Vagina (tissue), 2 donors: ENCODE measurements at regions not wholly inside any gene's neighbourhood (a gene's known extent, or its start where the extent isn't known, plus 50 kb on each side); places are given as distances from the start of the nearest gene placed in this dataset.
A peak's percentile ranks its signal among the peaks of the same experiment; 100 is the strongest.

ENCODE experiments used
- DNase-seq, 2 donors: peaks; one replicate each; pipeline ENCODE4 v3.0.0-alpha.2; 2017; ENCODE audit errors: extremely low spot score in 2 of 2
- H3K27ac ChIP-seq: fragments of 200-600 bp; sonication (generic); one replicate; pipeline ENCODE4 v1.5.1; 2019
- H3K27me3 ChIP-seq: fragments of 200-600 bp; sonication (generic); one replicate; pipeline ENCODE4 v1.5.1; 2019
- H3K36me3 ChIP-seq, 2 donors: fragments of 200-600 bp; sonication (generic); one replicate each; pipeline ENCODE4 v1.5.1; 2017 to 2019
- H3K4me1 ChIP-seq: fragments of 200-600 bp; sonication (generic); one replicate; pipeline ENCODE4 v1.5.1; 2019
- H3K4me3 ChIP-seq, 2 donors: fragments of 200-600 bp; sonication (generic); 1 replicate in 1 of 2; 2 replicates in 1 of 2; pipeline ENCODE4 v1.5.1; 2016 to 2019
- H3K9me3 ChIP-seq: fragments of 200-600 bp; sonication (generic); one replicate; pipeline ENCODE4 v1.5.1; 2019
- POLR2A ChIP-seq, 2 donors: fragments of 450-650 bp; IDR thresholded peaks; one replicate each; pipeline ENCODE4 v1.6.1; 2017; ENCODE audit warnings: antibody characterized with exemption in 2 of 2, mild to moderate bottlenecking in 2 of 2, moderate library complexity in 2 of 2
- POLR2AphosphoS5 ChIP-seq, 2 donors: sonication (generic); formaldehyde crosslinking; IDR thresholded peaks; one replicate each; pipeline ENCODE4 v1.9.0; 2017; ENCODE audit warnings: antibody characterized with exemption in 2 of 2, mild to moderate bottlenecking in 2 of 2, low read depth in 1 of 2; ENCODE audit not compliant: insufficient read depth in 1 of 2
- intact Hi-C: fragments of 100-400 bp; cut with DNase I; formaldehyde crosslinking; loops from one replicate; pipeline ENCODE4 v1.15.1; 2023
- TF ChIP-seq, protein P1 (sequence below), 3 experiments: fragments of 450-650 bp in 2 of 3; fragments of 200-600 bp in 1 of 3; sonication (generic) in 1 of 3; IDR thresholded peaks; one replicate each; pipeline ENCODE4 v1.5.1; 2017 to 2019; ENCODE audit warnings: antibody characterized with exemption in 3 of 3, mild to moderate bottlenecking in 2 of 3, moderate library complexity in 2 of 3

DNA sequence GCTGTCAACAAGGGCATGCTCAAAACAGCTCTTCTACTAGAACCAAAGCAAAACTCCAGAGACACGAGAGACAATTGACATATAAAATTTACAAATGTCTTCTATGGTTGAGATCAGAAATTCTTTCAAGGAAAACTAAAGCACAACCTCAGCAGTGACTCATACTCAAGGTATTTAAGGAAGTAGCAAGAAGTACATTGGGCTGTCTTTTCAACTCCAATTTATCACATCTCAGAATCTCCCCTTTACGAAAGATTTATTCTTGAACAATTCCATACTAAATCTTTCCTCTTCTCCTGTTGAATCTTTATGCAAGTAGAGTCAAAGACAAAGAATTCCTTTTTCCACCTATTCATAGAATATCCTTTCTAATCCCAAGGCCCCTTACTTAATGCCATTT, 324.0 kb downstream of the IRS1 start:
- intact Hi-C loops: no loop called here

DNA sequence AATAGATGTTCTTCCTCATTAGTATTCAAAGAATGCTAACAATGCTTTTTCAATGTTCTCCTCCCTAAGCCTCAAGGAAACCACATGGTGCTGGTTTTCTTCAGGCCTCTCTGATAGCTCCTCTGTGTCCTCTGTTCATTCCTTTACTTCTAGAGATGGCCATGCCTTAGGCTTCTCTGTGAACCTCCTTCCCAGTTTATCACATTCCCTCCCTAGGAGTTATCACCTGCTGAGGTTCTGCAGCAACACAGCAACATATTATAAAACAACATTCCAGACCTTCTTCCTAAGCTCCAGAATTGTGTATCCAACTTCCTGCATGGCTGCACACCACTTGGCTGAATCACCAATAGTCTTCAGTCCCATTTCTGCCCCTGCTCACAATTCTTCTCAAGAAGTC, 325.5 kb downstream of the IRS1 start:
- Histone ChIP-seq H3K27ac (no peak overlapping the region), H3K4me3 (no peak overlapping the region), H3K9me3 (no peaks in the 10 kb centered on the region), H3K27me3 (no peaks in the 10 kb centered on the region), H3K4me1 (peaks cover 9% of the 10 kb centered on the region), H3K36me3 (no peaks in the 10 kb centered on the region)
- intact Hi-C loops: no loop called here
- DNase-seq: no peak
- TF ChIP-seq POLR2AphosphoS5 (IDR thresholded peaks at IDR 0.05; ENCODE audit: insufficient read depth in 1 of 2, low read depth in 1 of 2) (no peak), POLR2A (IDR thresholded peaks at IDR 0.05) (no peak)
- TF ChIP-seq, protein P1, sequence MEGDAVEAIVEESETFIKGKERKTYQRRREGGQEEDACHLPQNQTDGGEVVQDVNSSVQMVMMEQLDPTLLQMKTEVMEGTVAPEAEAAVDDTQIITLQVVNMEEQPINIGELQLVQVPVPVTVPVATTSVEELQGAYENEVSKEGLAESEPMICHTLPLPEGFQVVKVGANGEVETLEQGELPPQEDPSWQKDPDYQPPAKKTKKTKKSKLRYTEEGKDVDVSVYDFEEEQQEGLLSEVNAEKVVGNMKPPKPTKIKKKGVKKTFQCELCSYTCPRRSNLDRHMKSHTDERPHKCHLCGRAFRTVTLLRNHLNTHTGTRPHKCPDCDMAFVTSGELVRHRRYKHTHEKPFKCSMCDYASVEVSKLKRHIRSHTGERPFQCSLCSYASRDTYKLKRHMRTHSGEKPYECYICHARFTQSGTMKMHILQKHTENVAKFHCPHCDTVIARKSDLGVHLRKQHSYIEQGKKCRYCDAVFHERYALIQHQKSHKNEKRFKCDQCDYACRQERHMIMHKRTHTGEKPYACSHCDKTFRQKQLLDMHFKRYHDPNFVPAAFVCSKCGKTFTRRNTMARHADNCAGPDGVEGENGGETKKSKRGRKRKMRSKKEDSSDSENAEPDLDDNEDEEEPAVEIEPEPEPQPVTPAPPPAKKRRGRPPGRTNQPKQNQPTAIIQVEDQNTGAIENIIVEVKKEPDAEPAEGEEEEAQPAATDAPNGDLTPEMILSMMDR (IDR thresholded peaks at IDR 0.05): no peak

More for the DNA sequence above, 324.0 kb downstream of the IRS1 start:
- Histone ChIP-seq H3K27me3 (no peaks in the 10 kb centered on the region), H3K27ac (no peak overlapping the region), H3K9me3 (no peaks in the 10 kb centered on the region), H3K4me3 (no peak overlapping the region), H3K4me1 (peaks cover 9% of the 10 kb centered on the region), H3K36me3 (no peaks in the 10 kb centered on the region)
- TF ChIP-seq POLR2AphosphoS5 (IDR thresholded peaks at IDR 0.05; ENCODE audit: insufficient read depth in 1 of 2, low read depth in 1 of 2) (peak in 1 of 2 donors; percentile 25), POLR2A (IDR thresholded peaks at IDR 0.05) (no peak)
- DNase-seq: no peak

DNA sequence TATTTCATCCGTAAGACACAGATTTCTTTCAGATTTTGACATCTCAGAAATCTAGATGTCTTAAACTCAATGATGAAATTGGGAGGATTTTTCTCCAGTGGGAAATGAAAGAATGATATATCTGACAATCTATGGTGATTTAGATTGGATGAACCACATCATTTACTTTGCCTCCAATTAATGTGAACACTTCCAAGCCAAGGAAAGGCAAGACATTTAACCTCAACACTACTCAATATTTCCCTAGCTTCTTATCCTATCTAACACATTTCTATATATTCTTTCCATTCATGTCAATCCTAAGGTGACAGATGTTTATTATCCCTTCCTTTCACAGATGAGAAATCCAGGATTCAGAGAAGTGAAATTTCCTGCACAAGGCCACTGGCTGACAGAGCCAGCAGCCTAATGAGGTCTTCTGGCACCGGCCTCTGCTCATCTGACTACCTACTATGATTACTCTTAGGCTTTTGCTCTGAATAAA, 327.6 kb downstream of the IRS1 start:
- no peak for DNase-seq
- Histone ChIP-seq H3K36me3 (no peaks in the 10 kb centered on the region), H3K9me3 (no peaks in the 10 kb centered on the region), H3K4me3 (no peak overlapping the region), H3K27ac (no peak overlapping the region), H3K27me3 (no peaks in the 10 kb centered on the region), H3K4me1 (no peaks in the 10 kb centered on the region)
- intact Hi-C loops: no loop called here
- TF ChIP-seq POLR2AphosphoS5 (IDR thresholded peaks at IDR 0.05; ENCODE audit: insufficient read depth in 1 of 2, low read depth in 1 of 2): no peak
- TF ChIP-seq, protein P1 (IDR thresholded peaks at IDR 0.05): no peak
- TF ChIP-seq POLR2A (IDR thresholded peaks at IDR 0.05): no peak

DNA sequence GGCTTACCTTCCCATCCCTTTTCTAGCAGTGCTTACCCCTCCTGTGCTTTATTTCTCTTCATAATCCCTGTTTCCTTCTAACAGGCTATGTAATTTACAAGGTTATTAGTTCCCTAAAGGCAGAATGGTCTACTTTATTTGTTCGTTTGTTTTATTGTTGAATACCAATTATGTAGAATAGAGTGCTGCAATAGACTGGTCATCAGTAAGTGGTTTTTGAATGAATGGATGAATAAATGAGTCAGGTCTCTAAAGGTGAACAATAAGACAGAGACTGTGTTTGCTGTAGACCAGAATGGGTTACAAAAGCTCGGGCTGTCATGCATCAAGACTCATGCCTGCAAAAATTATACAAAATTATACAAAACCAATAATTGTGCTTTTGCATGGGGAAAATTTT, 332.0 kb downstream of the IRS1 start:
- Histone ChIP-seq H3K36me3 (no peaks in the 10 kb centered on the region), H3K4me1 (no peaks in the 10 kb centered on the region), H3K27me3 (no peaks in the 10 kb centered on the region), H3K27ac (no peak overlapping the region), H3K9me3 (no peaks in the 10 kb centered on the region), H3K4me3 (no peak overlapping the region)
- TF ChIP-seq, protein P1 (IDR thresholded peaks at IDR 0.05): no peak
- TF ChIP-seq POLR2AphosphoS5 (IDR thresholded peaks at IDR 0.05; ENCODE audit: insufficient read depth in 1 of 2, low read depth in 1 of 2) (no peak), POLR2A (IDR thresholded peaks at IDR 0.05) (no peak)
- intact Hi-C loops: no loop called here
- no peak for DNase-seq

DNA sequence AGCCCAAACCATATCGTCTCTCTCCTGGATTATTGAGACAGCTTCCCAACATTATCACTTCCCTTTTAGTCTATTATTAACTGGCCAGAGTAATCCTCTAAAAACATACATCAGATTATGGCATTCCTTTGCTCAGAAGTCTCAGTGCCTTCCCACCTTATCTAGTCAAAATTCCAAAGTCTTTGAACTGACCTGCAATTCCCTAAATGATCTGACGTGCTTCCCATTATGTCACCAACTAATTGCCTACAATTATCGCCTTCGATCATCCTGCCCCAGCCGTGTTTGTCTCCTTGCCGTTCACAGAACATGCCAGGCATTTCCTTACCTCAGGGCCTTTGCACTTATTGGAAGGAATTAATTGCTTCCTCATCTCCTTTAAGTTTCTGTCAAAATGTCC, 332.4 kb downstream of the IRS1 start:
- DNase-seq: no peak
- H3K9me3 ChIP-seq: no peaks in the 10 kb centered on the region
- H3K27ac ChIP-seq: no peak overlapping the region
- no peaks in the 10 kb centered on the region for H3K4me1 ChIP-seq
- no peaks in the 10 kb centered on the region for H3K27me3 ChIP-seq
- H3K36me3 ChIP-seq: no peaks in the 10 kb centered on the region
- no peak for TF ChIP-seq POLR2AphosphoS5 (IDR thresholded peaks at IDR 0.05; ENCODE audit: insufficient read depth in 1 of 2, low read depth in 1 of 2)
- intact Hi-C loops: no loop called here
- no peak overlapping the region for H3K4me3 ChIP-seq

DNA sequence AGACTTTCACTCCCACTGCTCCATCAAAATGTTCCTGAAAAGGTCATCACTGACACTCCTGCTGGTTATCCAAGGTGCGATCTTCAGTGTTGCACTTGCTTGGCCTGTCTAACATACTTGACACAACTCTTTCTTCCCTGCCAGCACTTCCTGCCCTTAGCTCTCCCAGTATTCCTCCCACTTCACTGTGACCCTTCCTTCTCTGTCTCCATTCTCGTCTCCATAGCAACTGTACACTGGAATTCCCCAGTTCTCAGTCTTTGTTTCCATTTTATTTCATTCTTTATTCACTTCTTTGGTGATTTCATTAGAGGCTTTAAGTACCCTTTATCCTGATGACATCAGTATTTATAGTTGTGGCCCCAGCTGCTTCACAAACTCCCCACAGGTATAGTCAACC, 333.0 kb downstream of the IRS1 start:
- TF ChIP-seq, protein P1 (IDR thresholded peaks at IDR 0.05): no peak
- TF ChIP-seq POLR2A (IDR thresholded peaks at IDR 0.05) (no peak), POLR2AphosphoS5 (IDR thresholded peaks at IDR 0.05; ENCODE audit: insufficient read depth in 1 of 2, low read depth in 1 of 2) (no peak)
- no peaks in the 10 kb centered on the region for H3K36me3 ChIP-seq
- no peak overlapping the region for H3K4me3 ChIP-seq
- H3K27ac ChIP-seq: no peak overlapping the region
- H3K4me1 ChIP-seq: no peaks in the 10 kb centered on the region
- H3K9me3 ChIP-seq: no peaks in the 10 kb centered on the region
- H3K27me3 ChIP-seq: no peaks in the 10 kb centered on the region
- DNase-seq: no peak
- intact Hi-C loops: no loop called here
